ENCODE measurements at regions not wholly inside any gene's neighbourhood (a gene's known extent, or its start where the extent isn't known, plus 50 kb on each side); places are given as distances from the start of the nearest gene placed in this dataset.
A peak's percentile ranks its signal among the peaks of the same experiment; 100 is the strongest.

- H3K4me2 ChIP-seq (ENCODE audit: insufficient read depth in 1 of 2, low read depth in 2 of 2, low read length in 2 of 2) = no peak overlapping the region
- no peak overlapping the region for H3K9ac ChIP-seq (replicated peaks in 1 of 4; ENCODE audit: extremely low read depth in 1 of 4, low read depth in 3 of 4, low read length in 3 of 4)
- H2AK5ac ChIP-seq (ENCODE audit: low read depth, low read length) = no peak overlapping the region
- H3K27ac ChIP-seq (ENCODE audit: low read depth, low read length) = no peak overlapping the region
- CTCF ChIA-PET (ENCODE audit: partially characterized antibody) = interaction anchor here (0.8 to 2.8 kb wide), 6 partner anchors 10 to 236 kb away, joined by 3 to 11 read pairs (median 4); partner anchors contain the start of gene TBC1D21
- DNase-seq (ENCODE audit: low read depth in 1 of 2, low spot score in 2 of 2) (no peak), FAIRE-seq (peak; percentile 78)
- WGBS, 2 experiments (ENCODE audit: extremely low coverage in 1 of 2, insufficient coverage in 1 of 2, insufficient read length in 1 of 2, insufficient replicate concordance in 2 of 2, low coverage in 1 of 2, low lambda C conversion rate in 2 of 2, missing lambda C conversion rate in 1 of 2) = 44% methylated on average over 3 of the region's 3 CpGs; no CpG with 5 or more reads in 1 of the 2 experiments
- H3K79me2 ChIP-seq (ENCODE audit: control insufficient read depth in 1 of 2, insufficient read depth in 2 of 2, low read length in 2 of 2) = no peaks in the 10 kb centered on the region
- no peaks in the 10 kb centered on the region; a peak in 1 of 7 replicates for H3K27me3 ChIP-seq (replicated peaks in 1 of 4; ENCODE audit: control insufficient read depth in 3 of 4, extremely low read depth in 1 of 4, insufficient read depth in 3 of 4, low read length in 3 of 4)
- POLR2A ChIA-PET (ENCODE audit: partially characterized antibody) = no interaction called here
- no peak overlapping the region for H4K5ac ChIP-seq (ENCODE audit: insufficient read length, low read depth, low read length)
- no peak overlapping the region for H3K56ac ChIP-seq (replicated peaks; ENCODE audit: insufficient read length, low read depth, low read length)
- H3K4me1 ChIP-seq (replicated peaks in 1 of 4; ENCODE audit: control insufficient read depth in 3 of 4, insufficient read depth in 4 of 4, low read length in 3 of 4) = no peaks in the 10 kb centered on the region; a peak in 1 of 7 replicates
- H3K23me2 ChIP-seq (ENCODE audit: low read depth, low read length) = no peaks in the 10 kb centered on the region
- no peaks in the 10 kb centered on the region for H3K36me3 ChIP-seq (ENCODE audit: control insufficient read depth in 2 of 4, insufficient read depth in 4 of 4, low read length in 3 of 4)
- no peak overlapping the region for H3K4ac ChIP-seq (replicated peaks; ENCODE audit: insufficient read length, low read depth, low read length)
- H3K14ac ChIP-seq (ENCODE audit: insufficient read length) = no peak overlapping the region
- H3K79me1 ChIP-seq (ENCODE audit: low read depth, low read length) = no peaks in the 10 kb centered on the region
- no peak overlapping the region for H2BK5ac ChIP-seq (ENCODE audit: low read depth, low read length)
- no peaks in the 10 kb centered on the region for H4K20me1 ChIP-seq (replicated peaks in 1 of 2; ENCODE audit: control insufficient read depth in 1 of 2, insufficient read depth in 2 of 2, low read length in 2 of 2)
- no peak overlapping the region for H3K18ac ChIP-seq (ENCODE audit: extremely low read depth, low read length)
- no peak overlapping the region for H2AFZ ChIP-seq (ENCODE audit: low read length)
- H2BK20ac ChIP-seq (ENCODE audit: low read length) = no peak overlapping the region
- no peak overlapping the region for H2BK120ac ChIP-seq (replicated peaks; ENCODE audit: low read depth, low read length)
- no peak overlapping the region for H4K8ac ChIP-seq (ENCODE audit: extremely low read depth, insufficient read depth, low read length)
- no peak overlapping the region for H2BK15ac ChIP-seq (ENCODE audit: low read length)
- no peaks in the 10 kb centered on the region for H3K9me3 ChIP-seq (ENCODE audit: insufficient read depth in 2 of 2, low read depth in 1 of 2, low read length in 1 of 2)
- no peak overlapping the region for H2BK12ac ChIP-seq (ENCODE audit: low read depth, low read length)
- no peak overlapping the region for H3K23ac ChIP-seq (ENCODE audit: insufficient read length)
- no peak overlapping the region for H3K4me3 ChIP-seq (ENCODE audit: extremely low read depth in 1 of 4, insufficient read depth in 2 of 4, low read depth in 3 of 4, low read length in 4 of 4)
- H4K91ac ChIP-seq (replicated peaks; ENCODE audit: insufficient read length, low read length) = no peak overlapping the region
- TF ChIP-seq TBP (IDR thresholded peaks at IDR 0.05; ENCODE audit: low read depth, low read length) = no peak
- TF ChIP-seq PHF8 (conservative IDR thresholded peaks at IDR 0.05; ENCODE audit: low read depth, low read length) = no peak
Measured at GRCh38 chr15:73822998-73823397, 50.4 kb upstream of the TBC1D21 start.
